ENCODE measurements at regions not wholly inside any gene's neighbourhood (a gene's known extent, or its start where the extent isn't known, plus 50 kb on each side); places are given as distances from the start of the nearest gene placed in this dataset.

GRCh38 chr4:38489011-38489861 lies 174.8 kb upstream of the KLF3 start:
- no peak for TF ChIP-seq CTCF (conservative IDR thresholded peaks at IDR 0.05; ENCODE audit: low read depth, low read length)
- no peak overlapping the region for H3K4me3 ChIP-seq (ENCODE audit: low read depth, low read length)
- peak; percentile 42 for DNase-seq (ENCODE audit: low read depth)

- TF ChIP-seq CTCF (conservative IDR thresholded peaks at IDR 0.05; ENCODE audit: low read depth, low read length), result no peak
- no peak overlapping the region for H3K4me3 ChIP-seq (ENCODE audit: low read depth, low read length)
- DNase-seq (ENCODE audit: low read depth), result peak; percentile 73
These were observed 173.9 kb upstream of the KLF3 start for GRCh38 chr4:38489924-38490639.

GRCh38 chr4:38490753-38491446 lies 173.1 kb upstream of the KLF3 start:
- no peak overlapping the region for H3K4me3 ChIP-seq (ENCODE audit: low read depth, low read length)
- DNase-seq (ENCODE audit: low read depth), result peak; percentile 2
- TF ChIP-seq CTCF (conservative IDR thresholded peaks at IDR 0.05; ENCODE audit: low read depth, low read length), result no peak

GRCh38 chr4:38491854-38492478 lies 172.0 kb upstream of the KLF3 start:
- no peak for TF ChIP-seq CTCF (conservative IDR thresholded peaks at IDR 0.05; ENCODE audit: low read depth, low read length)
- no peak for DNase-seq (ENCODE audit: low read depth)
- H3K4me3 ChIP-seq (ENCODE audit: low read depth, low read length), result no peak overlapping the region

GRCh38 chr4:38493066-38493465 lies 170.9 kb upstream of the KLF3 start:
- TF ChIP-seq CTCF (conservative IDR thresholded peaks at IDR 0.05; ENCODE audit: low read depth, low read length), result no peak
- DNase-seq (ENCODE audit: low read depth), result no peak
- no peak overlapping the region for H3K4me3 ChIP-seq (ENCODE audit: low read depth, low read length)

GRCh38 chr4:38495446-38495845 lies 168.6 kb upstream of the KLF3 start:
- no peak for DNase-seq (ENCODE audit: low read depth)
- no peak overlapping the region for H3K4me3 ChIP-seq (ENCODE audit: low read depth, low read length)
- no peak for TF ChIP-seq CTCF (conservative IDR thresholded peaks at IDR 0.05; ENCODE audit: low read depth, low read length)
